Amniotic stem cell (primary cell): ENCODE measurements at regions not wholly inside any gene's neighbourhood (a gene's known extent, or its start where the extent isn't known, plus 50 kb on each side); places are given as distances from the start of the nearest gene placed in this dataset.

ENCODE experiments used
- DNase-seq: peaks from one replicate; lab custom pipeline; 2025; lab: John Stamatoyannopoulos, UW

DNA sequence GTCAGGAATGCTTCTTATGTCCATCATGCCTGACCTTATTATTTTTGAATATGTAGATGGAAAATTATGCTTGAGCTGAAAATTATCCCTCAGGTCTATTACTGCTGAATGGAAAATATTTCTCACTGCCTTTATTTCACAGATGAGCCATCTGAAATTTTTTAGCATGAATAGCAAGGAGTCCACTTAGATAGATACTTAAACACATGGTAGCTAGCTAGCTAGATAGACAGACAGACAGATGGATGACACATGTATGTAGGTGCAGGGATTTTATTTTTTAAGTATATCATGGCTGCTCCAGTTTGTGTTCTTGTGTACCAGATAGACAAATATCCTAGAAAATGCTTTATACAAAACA, 645.0 kb downstream of the MMUT start:
- no peak for DNase-seq

DNA sequence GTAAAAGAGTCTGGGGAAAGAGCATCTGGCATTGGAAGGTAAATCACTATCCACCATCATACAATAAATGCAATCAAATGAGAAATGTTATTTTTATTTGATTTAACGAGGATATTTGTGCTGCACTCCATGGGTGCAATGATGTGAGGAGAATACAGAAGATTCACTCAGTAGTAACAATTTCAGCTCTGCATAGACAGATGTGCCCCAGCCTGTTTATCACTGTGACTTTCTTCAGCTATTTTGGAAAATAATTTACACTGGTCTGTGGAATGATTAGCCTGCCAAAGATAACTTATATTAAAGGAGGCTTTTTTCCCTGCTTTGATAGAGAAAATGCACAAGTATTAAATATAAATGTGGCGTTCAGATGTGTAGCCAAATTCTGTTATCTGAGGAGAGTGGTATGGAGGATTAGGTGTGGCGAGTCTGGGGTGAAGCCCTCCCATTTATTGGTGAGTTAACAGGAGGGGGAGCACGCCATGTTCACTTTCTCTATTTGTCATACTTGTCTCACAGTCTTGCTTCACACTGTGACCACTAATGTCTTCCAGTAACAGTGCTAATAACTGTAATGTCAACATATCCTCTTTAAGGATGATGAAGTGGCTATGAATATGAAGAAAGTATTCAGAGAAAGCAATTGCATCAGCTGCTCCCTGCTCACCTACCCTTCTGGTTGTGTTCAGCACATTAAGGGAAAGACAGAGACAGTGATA, 645.6 kb downstream of the MMUT start:
- DNase-seq, result no peak

DNA sequence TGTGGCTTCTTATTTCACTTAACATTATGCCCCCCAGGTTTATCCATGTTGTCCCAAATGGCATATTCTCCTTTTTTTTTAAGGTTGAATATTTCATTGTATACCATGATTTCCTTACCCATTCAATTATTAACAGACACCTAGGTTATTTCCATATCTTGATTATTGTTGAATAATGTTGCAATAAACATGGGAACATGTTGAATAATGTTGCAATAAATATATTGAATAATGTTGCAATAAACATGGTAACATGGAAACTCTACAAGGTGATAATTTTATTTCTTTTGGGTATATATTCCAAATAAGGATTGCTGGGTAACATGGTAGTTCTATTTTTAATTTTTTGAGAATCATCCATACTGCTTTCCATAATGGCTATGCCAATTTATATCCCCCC, 648.1 kb downstream of the MMUT start:
- no peak for DNase-seq

DNA sequence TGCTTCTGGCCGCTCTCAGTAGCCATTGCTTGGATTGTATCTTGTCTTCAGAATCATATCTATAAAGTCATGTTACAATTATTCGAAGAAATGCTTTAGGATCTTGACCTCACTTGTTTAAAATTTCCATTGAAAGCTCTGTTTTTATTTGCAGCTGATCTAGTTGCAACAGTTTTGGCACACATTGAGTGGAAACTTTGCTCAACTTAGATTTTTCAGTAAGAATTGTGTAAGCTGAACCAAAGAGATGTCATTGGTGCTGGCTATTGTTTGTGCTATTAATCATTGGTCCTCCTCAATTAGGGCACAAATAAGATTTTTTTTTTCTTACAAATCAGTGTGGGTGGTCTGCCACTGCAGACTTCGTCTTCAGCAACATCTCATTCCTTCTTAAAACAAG, 649.2 kb downstream of the MMUT start:
- no peak for DNase-seq

DNA sequence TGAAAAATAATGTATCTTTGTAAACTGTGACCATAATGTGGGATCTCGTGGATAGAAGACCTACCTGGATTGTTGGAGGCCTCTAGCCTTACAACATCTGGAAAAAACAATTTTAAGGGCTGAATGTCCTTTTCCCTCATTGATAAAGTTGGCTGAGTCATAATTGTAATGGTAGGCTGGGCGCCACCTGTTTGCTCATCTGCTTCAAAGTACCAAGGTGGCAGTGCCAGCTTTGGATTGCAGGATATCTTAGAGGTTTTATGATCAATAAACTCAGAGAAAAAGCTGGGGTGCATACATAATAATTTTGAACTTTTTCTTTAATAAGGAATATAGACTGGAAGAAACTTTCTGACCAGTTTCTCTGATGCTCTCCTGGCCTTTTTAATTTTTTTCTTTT, 653.4 kb downstream of the MMUT start:
- no peak for DNase-seq

DNA sequence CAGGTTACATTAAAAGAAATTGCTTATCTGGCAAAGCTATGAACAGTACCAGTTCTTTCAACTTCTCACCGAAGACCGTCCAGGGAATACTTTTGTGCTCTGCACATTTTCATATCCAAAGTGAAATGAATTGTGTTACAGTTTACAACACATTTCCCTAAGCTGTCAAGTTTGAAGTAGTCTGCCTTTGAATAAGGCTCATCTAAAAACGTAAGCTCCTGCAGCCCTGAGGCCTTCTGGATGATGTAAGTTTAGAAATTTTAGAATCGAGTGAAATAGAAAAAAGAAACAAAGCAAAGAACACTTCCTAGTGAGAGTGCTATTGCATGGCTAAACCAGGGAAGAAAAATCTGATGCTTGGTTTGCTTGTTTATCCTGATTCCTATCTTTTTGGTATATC, 653.8 kb downstream of the MMUT start:
- no peak for DNase-seq

DNA sequence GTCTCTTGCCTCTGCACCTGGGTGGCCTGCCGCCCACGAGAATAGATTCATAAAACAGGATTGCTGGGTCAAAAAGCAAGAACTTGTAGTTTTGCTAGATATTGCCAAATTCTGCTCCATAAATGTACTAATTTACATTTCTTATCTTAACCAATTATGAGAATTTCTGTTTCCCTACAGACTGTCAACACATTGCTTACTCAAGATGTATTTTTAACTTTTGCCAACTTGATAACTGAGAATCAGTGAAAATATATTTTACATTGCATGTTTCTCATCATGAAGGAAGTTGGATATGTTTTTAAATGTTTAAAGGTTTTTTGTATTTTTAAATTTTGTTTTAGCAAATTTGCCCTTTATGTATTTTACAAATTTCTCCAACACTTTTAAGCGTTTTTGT, 664.8 kb downstream of the MMUT start:
- DNase-seq, result no peak

DNA sequence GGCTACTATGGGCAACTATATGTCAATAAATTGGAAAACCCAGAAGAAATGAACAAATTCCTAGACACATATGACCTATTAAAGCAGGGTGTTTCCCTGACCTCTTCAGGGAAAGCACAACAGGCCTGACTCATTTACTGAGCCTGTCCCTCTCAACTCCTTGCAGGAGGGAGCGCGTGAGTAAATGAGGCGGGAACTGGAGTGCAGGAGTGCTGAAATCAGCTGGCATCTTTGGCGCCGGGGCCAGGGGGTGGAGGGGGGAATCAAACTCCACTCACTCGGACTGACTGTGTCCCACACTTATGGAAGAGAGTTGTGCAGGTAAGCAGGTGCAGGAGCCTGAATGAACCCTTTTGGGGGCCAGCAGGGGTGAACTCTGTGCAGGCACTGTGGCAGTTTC, 671.2 kb upstream of the PTCHD4 start:
- DNase-seq, result no peak

DNA sequence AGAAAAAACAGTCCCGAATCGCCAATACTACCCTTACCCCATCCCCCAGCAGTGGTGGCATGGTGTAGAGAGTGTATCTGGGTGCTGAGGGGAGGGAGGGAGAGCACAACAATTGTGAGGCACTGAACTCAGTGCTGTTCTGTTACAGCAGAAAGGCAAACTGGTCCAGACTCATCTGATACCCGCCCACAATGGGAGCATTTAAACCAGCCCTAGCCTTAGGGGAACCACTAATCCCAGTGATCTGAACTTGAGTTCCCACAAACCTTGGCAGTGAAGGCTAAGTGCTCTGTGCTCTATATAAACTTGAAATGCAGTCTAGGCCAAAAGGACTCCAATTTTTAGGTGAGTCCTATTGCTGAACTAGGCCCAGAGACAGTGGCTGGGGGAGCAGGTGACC, 666.4 kb upstream of the PTCHD4 start:
- DNase-seq, result no peak

DNA sequence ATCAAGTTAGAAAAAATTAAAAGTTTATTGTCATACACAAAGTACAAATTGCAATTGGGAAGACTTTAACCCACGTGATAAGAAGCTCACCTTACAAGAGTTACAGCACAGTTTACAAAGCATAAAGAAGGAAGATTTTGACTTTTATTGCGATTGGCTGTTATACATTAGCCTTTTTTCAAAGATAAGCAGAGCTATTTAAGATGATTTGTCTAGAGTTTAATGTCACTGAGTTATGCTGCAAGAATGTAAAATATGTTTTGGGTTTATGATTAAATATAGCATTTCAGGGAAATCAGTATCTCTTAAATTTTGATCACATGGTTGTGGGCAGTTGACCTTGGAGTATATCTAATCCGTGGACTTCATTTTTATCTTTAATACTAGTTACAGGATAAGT, 664.2 kb upstream of the PTCHD4 start:
- DNase-seq, result no peak

DNA sequence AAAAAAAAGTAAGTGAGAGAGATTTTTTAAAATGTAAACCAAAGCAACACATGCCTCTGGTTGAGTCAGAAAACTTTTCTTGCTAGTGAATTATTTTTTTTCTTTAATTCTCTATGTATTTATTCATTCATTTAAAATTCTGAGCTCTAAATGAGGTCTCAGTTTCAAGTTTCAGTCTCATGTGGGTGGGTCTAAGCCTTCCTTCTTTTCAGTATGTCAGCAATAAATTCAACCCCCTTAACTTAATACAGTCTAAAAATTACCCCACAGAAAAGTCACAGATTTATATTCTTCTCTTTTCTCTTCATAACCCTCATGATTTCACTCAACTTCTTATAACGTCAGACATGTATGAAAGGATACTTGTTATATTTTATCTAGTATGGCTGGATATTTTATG, 663.3 kb upstream of the PTCHD4 start:
- DNase-seq, result no peak

DNA sequence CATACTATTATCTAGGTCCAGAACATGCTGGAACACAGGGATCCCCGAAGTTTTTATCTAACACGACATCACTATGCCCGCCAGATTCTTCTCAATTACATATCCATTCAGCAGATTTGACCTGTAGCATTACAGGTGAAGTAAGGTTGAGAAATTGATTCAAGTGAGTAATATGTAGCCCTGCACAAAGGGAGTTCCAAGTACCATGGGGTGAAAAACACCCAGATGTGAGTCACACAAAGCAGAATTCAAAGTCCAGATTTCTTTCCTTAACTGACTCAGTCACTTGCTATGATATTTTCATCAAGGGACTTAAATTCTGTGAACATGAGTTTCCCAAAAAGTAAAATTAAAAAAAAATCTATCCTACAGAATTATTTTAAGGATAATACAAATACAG, 655.4 kb upstream of the PTCHD4 start:
- DNase-seq, result peak; percentile 31

DNA sequence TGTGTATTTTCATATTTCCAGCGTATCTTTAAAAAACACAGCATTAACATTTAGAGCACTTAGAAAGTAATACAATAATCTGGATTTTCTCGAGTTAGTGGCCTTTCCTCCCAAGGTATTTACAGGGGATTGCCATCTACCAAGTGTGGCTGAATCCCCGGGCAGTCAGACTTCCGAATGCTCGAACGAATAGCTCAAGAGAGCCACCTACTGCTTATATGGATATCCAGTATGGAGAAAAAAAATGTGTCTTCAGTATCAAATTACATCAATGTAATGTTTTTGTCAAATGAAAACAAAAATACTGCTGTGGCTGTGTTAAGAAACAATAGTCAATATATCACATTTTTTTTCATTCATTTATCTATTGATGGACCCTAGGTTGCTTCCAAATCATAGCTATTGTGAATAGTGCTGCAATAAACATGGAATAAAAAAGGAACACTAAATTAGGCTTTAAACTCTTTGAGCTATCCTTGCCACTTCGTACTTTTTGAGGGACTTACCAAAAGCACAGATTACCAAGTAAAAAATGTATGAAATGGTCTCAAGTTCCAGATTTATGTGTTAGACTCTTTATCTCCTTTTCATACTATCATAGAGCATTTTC, 654.5 kb upstream of the PTCHD4 start:
- peak; percentile 80 for DNase-seq

DNA sequence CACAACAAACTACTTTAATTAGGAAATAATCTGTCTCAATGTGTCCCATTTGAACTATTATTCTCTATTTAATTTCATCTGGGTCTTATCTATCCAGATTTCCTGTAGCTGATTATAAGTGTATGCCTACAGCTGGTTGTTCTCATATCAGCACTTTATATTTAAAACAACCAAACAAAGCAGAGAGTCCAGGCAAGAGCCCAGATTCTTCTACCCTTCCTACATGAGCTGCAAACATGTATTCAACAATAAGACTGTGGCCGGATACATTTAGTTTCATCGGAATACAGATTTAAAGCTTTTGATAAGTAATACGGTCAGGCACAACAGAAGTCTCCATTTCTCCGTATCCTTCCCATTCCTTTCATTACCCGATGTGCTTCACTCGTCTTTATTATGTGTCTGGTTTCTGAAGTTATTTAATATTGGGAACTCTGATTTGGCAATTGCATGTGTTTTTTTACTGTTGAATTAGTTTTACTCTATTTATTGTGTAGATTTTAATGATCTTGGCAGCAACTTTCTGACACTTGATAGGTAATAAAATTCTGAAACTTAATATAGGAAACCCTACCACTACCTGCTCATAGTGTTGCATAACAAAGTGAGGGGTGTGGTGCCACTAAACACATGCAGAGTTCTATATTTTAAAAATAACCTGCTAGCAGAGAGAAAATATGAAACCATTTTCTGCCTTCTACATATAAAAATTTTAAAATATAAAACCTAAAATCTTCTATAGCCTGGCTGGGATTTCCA, 653.5 kb upstream of the PTCHD4 start:
- DNase-seq, result no peak

DNA sequence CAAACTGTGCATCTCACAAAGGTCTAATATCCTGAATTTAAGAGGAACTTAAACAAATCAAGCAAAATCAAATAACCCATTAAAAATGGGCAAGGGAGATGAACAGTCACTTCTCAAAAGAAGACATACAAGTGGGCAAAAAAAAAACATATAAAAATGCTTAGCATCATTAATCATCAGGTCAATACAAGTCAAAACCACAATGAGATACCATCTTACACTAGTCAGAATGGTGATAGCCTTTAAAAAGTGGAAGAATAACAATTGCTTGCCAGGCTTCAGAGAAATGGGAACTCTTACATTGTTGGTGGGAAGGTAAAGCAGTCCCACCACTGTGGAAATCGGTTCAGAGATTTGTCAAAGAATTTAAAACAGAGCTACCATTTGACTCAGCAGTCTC, 646.7 kb upstream of the PTCHD4 start:
- no peak for DNase-seq

DNA sequence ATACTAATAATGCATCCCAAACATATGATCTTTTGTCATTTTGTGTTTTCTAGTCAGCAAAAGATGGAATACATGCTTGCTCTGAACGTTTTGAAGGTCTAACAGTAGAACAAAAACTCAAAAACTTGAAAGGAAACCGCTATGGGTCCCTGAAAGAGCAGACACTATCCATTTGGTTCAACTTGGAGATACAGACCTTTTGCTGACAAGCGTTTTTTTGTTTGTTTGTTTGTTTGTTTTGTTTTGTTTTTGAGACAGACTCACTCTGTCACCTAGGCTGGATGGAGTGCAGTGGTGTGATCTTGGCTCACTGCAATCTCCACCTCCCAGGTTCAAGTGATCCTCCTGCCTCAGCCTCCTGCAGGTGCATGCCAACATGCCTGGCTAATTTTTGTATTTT, 644.3 kb upstream of the PTCHD4 start:
- DNase-seq, result no peak

DNA sequence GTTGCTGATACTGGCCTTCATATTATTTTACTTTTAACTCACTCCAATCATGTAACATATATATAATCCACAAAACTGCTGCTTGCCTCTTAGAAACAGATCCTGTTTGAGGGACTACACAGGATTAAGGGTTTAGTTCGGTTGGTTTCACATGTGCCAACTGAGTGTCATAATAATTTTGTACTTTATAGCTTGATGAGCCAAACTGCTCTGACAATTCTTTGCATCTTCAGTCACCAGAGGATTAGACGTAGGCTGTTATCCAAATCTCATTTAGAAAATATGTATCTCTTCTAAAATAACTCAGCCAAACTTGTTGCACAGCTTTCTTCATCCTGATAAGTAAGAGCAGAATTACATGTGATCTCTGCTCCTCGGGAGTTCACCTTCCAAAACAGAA, 643.6 kb upstream of the PTCHD4 start:
- no peak for DNase-seq

DNA sequence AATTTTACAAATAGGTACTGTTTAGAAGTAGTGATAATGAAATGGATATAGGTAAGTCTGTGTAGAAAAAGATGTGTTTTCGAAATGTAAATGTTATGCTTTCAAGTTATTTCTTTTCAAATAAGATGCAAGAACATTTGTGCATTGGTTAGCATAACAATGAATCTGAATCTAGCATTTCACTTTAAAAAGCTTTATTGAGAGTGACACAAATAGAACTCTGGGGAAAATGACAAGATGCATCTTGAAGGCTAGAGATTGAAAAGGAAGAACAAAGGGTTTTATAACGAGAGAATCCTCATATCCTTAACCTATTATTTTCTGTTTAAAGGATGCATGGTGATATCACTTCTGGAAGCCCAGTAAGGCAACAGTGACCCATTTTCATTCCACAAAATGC, 639.9 kb upstream of the PTCHD4 start:
- no peak for DNase-seq

DNA sequence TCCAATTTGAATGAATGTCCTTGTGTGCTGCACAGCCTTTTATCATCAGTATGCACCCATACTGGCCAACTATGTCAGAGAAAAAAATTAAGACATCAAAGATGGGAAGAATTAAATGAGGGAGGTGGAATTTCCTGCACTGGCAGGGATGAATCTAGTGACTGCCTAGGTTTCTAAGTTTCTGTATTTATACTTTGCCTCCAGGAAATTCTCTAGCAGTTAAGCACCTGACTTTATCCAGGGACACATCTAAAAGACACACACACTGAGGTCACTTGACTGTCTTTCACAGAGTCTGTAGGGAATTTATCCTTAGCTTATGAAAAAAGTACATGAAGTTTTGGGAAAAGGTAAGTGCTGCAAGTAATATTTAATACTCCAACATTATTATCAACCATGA, 636.5 kb upstream of the PTCHD4 start:
- no peak for DNase-seq

DNA sequence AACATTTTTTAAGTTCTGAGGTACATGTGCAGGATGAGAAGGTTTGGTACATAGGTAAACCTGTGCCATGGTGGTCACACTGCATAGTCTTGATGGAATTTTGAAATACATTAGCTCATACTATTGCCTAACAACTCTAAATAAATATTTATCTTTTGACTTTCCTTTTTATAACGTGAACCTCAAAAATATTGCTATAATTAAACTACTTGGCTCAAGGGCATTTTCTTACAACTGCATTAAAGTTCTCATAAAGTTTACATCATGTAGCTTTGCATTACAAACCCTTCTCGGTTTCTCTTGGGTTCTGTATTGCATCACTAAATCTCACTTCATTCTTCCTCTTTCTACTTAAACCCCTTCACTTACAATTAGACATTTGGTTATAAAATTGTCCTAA, 636.0 kb upstream of the PTCHD4 start:
- no peak for DNase-seq

DNA sequence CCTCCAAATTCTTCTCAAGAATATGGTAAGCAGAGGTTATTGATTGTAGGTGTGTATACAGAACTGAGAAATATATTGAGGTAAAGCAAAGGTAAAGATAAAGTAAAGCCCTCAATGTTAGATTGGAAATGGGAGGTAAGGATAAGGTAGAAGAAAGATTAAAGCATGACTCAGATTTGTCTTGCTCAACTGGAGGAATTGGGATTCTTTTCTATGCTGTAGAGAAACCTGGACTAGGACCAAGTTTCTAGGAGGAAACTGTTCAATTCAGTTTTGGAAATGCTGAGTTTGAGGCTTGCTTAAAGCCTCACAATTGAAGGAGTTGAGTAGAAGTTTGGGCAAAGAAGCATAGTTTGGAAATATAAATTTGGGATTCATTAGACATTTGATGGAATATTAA, 634.0 kb upstream of the PTCHD4 start:
- DNase-seq, result no peak

DNA sequence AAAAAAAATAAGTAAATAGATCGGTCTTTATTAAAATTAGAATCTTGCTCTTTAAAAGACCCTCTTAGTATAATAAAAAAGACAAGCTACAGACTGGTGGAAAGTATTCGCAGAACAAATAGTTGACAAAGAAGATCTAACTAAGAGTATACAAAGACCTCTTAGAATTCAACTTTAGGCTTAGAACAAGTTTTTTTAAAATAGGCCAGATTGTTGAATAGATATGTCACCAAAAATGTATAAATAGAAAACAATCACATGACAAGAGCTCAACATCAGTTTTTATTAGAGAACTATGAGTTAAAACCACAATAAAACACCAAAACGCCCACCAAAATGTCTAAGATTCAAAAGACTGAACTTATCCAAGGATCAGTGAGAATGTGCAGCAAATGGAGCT, 632.7 kb upstream of the PTCHD4 start:
- DNase-seq, result no peak

DNA sequence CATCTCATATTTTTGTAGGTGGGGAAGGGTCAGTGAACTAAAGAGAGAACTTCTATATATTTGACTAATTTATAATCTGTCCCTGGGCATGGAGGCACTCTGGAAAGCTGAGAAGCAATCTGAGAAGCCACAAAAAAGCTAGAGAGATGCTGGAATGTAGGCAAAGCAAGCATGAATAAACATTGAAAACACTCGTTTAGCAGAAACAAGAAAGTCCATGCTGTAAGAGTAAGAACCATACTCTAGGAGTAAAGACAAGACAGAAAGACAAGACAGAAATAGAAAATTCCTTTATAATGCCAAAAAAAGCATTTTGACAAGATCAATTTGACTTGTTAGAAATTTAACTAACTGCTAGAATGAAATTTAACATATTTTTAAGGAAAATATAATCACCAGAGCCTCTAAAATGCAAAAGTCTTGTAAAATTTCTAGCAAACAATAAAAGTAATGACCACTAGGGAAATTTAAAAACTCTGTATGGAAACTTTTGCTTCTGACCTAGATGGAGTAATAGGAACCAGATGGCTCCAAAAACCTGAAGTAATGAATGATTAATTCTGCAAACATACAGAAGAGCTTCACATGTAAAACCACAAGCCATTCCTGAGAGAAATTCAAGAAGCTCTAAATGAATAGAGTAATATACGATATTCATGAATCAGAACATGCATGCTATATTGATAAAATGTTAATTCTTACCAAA, 625.7 kb upstream of the PTCHD4 start:
- peak; percentile 83 for DNase-seq
